ENCODE measurements at regions not wholly inside any gene's neighbourhood (a gene's known extent, or its start where the extent isn't known, plus 50 kb on each side); places are given as distances from the start of the nearest gene placed in this dataset.

- CTCF ChIA-PET = no interaction called here
- POLR2A ChIA-PET = no interaction called here
- no TSS peak for BruUV-seq (replicated peaks)
- no peaks in the 10 kb centered on the region for H3K27me3 ChIP-seq (replicated peaks; ENCODE audit: control insufficient read depth, insufficient read depth, low read length)
- no peak for DNase-seq
- Mint-ChIP-seq H3K27ac (ENCODE audit: unreplicated experiment) (no peak overlapping the region), H3K4me1 (ENCODE audit: low read depth, unreplicated experiment) (no peaks in the 10 kb centered on the region), H3K36me3 (ENCODE audit: insufficient read depth, unreplicated experiment) (no peaks in the 10 kb centered on the region), H3K4me3 (ENCODE audit: unreplicated experiment) (no peak overlapping the region), H3K9me3 (ENCODE audit: unreplicated experiment) (no peaks in the 10 kb centered on the region), H3K27me3 (ENCODE audit: insufficient read depth, unreplicated experiment) (no peaks in the 10 kb centered on the region)
- H3K4me3 ChIP-seq (ENCODE audit: low read depth, low read length) = no peak overlapping the region
- no peaks in the 10 kb centered on the region for H3K36me3 ChIP-seq (ENCODE audit: control insufficient read depth, insufficient read depth, low read length)
- H3K4me1 ChIP-seq = no peaks in the 10 kb centered on the region
- H3K9me3 ChIP-seq = no peaks in the 10 kb centered on the region
- intact Hi-C loops (cut with micrococcal nuclease; ENCODE audit: unreplicated experiment) = no loop called here
- no peak for TF ChIP-seq CTCF (IDR thresholded peaks at IDR 0.05; ENCODE audit: insufficient read depth in 1 of 2, low read depth in 1 of 2, low read length in 1 of 2, severe bottlenecking in 1 of 2, unreplicated experiment in 1 of 2)
Measured at GRCh38 chr4:33080275-33080674, 2360.1 kb downstream of the PCDH7 start.

- DNase-seq = no peak
- no peaks in the 10 kb centered on the region for H3K9me3 Mint-ChIP-seq (ENCODE audit: unreplicated experiment)
- H3K27me3 ChIP-seq (replicated peaks; ENCODE audit: control insufficient read depth, insufficient read depth, low read length) = no peaks in the 10 kb centered on the region
- TF ChIP-seq CTCF (IDR thresholded peaks at IDR 0.05; ENCODE audit: insufficient read depth in 1 of 2, low read depth in 1 of 2, low read length in 1 of 2, severe bottlenecking in 1 of 2, unreplicated experiment in 1 of 2) = no peak
- no TSS peak for BruUV-seq (replicated peaks)
- H3K4me1 Mint-ChIP-seq (ENCODE audit: low read depth, unreplicated experiment) = no peaks in the 10 kb centered on the region
- no peaks in the 10 kb centered on the region for H3K4me1 ChIP-seq
- H3K9me3 ChIP-seq = no peaks in the 10 kb centered on the region
- H3K27ac Mint-ChIP-seq (ENCODE audit: unreplicated experiment) = no peak overlapping the region
- no peak overlapping the region for H3K4me3 Mint-ChIP-seq (ENCODE audit: unreplicated experiment)
- H3K36me3 Mint-ChIP-seq (ENCODE audit: insufficient read depth, unreplicated experiment) = no peaks in the 10 kb centered on the region
- H3K36me3 ChIP-seq (ENCODE audit: control insufficient read depth, insufficient read depth, low read length) = no peaks in the 10 kb centered on the region
- CTCF ChIA-PET = no interaction called here
- POLR2A ChIA-PET = no interaction called here
- H3K4me3 ChIP-seq (ENCODE audit: low read depth, low read length) = no peak overlapping the region
- intact Hi-C loops (cut with micrococcal nuclease; ENCODE audit: unreplicated experiment) = no loop called here
- H3K27me3 Mint-ChIP-seq (ENCODE audit: insufficient read depth, unreplicated experiment) = peaks cover 4% of the 10 kb centered on the region
Measured at GRCh38 chr4:33085709-33086108, 2365.5 kb downstream of the PCDH7 start.

GRCh38 chr4:33086331-33086925 is 2366.3 kb downstream of the PCDH7 start:
- CTCF ChIA-PET = no interaction called here
- no peak for TF ChIP-seq CTCF (IDR thresholded peaks at IDR 0.05; ENCODE audit: insufficient read depth in 1 of 2, low read depth in 1 of 2, low read length in 1 of 2, severe bottlenecking in 1 of 2, unreplicated experiment in 1 of 2)
- Histone ChIP-seq H3K36me3 (ENCODE audit: control insufficient read depth, insufficient read depth, low read length) (no peaks in the 10 kb centered on the region), H3K27me3 (replicated peaks; ENCODE audit: control insufficient read depth, insufficient read depth, low read length) (no peaks in the 10 kb centered on the region), H3K4me1 (no peaks in the 10 kb centered on the region), H3K4me3 (ENCODE audit: low read depth, low read length) (no peak overlapping the region), H3K9me3 (no peaks in the 10 kb centered on the region)
- intact Hi-C loops (cut with micrococcal nuclease; ENCODE audit: unreplicated experiment) = no loop called here
- Mint-ChIP-seq H3K9me3 (ENCODE audit: unreplicated experiment) (no peaks in the 10 kb centered on the region), H3K4me1 (ENCODE audit: low read depth, unreplicated experiment) (no peaks in the 10 kb centered on the region), H3K4me3 (ENCODE audit: unreplicated experiment) (no peak overlapping the region), H3K36me3 (ENCODE audit: insufficient read depth, unreplicated experiment) (no peaks in the 10 kb centered on the region), H3K27ac (ENCODE audit: unreplicated experiment) (no peak overlapping the region), H3K27me3 (ENCODE audit: insufficient read depth, unreplicated experiment) (peaks cover 4% of the 10 kb centered on the region)
- no TSS peak for BruUV-seq (replicated peaks)
- POLR2A ChIA-PET = no interaction called here
- no peak for DNase-seq

All from Caco-2 (cell line).